ENCODE measurements at regions not wholly inside any gene's neighbourhood (a gene's known extent, or its start where the extent isn't known, plus 50 kb on each side); places are given as distances from the start of the nearest gene placed in this dataset.
"Not testable (repeated sequence)": the region's sequence is repeated elsewhere in the genome, so short reads cannot be mapped to it uniquely, and the experiment has no call there.

DNA sequence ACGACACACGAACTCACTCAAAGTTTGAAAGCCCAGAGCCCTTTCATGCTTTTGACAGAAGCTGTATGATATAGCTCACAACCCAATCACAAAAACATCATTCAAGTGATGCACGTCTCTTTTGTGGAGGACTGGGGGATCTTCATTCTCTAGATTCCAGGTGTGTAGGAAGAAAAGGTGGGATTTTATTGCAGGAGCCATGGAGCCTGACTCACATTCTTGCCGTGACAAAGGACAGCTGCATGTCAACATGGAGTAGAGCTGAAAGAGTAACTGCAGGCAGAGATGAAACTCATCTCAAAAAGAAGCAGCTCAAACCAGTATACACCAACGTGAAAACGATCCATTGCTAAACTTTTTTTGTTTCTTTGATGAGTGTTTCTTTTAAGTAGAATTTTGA is 50.9 kb upstream of the PDE1A start:
- no peak for DNase-seq (ENCODE audit: low read depth)

DNA sequence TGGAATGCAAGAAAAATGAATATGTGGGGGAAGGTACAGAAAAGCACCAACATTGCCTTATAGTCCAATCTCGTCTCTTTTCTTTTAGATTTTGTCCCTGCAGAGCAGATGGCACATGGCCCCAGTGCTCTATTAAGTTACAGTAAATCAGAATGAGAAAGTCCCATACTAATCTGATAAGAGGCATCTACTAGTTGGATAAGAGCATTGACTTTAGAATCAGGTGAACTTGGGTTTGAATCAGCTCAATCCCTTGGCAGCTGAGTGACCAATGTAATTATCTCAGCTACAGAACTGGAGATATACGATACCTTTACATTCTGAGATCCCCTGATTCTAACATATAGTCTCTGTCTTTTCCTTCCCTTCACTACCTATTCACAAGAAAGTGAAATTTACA is 54.8 kb upstream of the PDE1A start:
- DNase-seq (ENCODE audit: low read depth), result no peak

DNA sequence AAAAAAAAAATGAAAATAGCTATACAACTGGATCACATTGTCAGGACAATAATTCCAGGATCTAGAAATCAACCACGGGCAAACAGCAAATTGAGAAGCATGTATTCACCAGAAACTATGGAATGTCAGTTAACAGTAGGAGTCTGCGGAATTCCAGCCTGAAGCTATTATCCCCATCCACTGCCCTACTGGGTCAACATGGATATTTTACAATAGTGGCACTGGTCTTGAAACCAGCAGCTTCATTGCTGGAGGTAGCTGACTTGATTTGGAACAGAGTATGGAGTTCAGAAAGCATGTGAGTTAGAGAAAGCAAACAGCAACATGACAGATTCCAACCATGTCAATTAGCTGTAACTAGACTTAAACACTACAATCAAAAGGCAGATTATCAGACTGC is 55.7 kb upstream of the PDE1A start:
- no peak for DNase-seq (ENCODE audit: low read depth)

GRCh38 chr2:182496596-182496995 is 69.8 kb upstream of the PDE1A start:
- no peak for DNase-seq (ENCODE audit: low read depth)

DNA sequence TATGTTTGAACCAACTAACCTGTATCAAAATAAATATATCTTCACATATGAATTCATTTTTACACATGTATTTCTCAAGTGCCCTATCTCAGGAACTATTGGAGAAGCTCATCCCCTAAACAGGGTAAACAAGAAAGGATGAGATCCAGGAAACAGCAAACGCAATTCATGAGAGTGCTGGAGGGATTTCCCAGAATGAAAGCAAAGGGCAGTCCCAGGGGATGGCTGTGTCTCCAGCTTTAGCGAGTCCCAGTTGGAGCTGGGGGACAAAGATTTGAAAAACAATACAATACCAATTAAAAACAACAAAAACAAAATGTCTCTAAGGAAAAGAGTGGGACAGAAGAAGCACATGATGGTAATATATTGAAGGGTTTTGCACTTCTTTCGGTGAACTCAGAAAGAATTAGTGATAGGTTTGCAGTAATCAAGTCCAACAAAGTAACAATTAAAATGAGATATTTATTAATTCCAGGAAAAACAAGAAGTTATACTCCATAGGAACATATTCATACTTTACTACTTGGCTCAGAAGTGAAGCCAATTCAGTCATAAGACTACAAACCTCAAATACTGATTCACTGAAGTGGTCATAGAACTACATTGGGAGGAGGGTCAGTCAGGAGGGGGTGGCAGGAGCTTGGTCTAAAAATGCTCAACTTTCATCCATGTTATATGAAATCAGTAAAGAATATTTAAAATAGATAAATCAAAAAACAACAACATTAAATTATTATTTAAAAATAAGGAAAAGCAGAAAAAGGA is 73.1 kb upstream of the PDE1A start:
- no peak for DNase-seq (ENCODE audit: low read depth)

- DNase-seq (ENCODE audit: low read depth), result no peak
These were observed 77.0 kb upstream of the PDE1A start for GRCh38 chr2:182503886-182504285.

GRCh38 chr2:182504903-182505302 is 78.1 kb upstream of the PDE1A start:
- DNase-seq (ENCODE audit: low read depth), result peak; percentile 68

DNA sequence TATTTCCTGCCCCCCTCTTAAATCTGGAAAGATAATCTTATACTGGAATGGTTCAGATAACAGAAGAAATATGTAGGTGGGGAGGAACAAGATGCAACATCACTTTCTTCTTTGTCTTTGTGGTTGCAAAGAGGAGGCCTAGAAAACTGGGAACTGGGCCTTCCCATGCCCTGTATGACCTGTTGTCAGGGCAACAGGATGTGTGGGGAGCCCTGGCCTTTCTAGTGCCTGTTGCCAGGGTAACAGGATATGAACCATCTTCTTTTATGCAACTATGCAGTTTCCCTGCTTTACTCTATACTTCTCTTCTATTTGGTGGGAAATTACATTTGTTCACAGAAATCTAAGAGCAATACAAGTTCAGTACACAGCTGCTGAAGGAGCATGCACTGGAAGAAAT is 79.8 kb upstream of the PDE1A start:
- no peak for DNase-seq (ENCODE audit: low read depth)

DNA sequence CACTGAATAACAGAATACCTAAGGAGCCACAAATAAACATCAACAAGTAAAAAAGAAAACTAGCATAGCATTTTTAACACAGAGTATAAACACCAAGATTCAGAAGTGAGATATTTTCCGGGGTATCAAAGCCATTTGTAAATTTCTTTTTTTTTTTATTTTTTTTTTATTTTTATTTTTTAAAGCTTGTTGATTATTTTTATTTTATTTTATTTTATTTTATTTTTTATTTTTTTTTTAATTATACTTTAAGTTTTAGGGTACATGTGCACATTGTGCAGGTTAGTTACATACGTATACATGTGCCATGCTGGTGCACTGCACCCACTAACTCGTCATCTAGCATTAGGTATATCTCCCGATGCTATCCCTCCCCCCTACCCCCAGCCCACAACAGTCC is 81.7 kb upstream of the PDE1A start:
- DNase-seq (ENCODE audit: low read depth), result not testable (repeated sequence)

DNA sequence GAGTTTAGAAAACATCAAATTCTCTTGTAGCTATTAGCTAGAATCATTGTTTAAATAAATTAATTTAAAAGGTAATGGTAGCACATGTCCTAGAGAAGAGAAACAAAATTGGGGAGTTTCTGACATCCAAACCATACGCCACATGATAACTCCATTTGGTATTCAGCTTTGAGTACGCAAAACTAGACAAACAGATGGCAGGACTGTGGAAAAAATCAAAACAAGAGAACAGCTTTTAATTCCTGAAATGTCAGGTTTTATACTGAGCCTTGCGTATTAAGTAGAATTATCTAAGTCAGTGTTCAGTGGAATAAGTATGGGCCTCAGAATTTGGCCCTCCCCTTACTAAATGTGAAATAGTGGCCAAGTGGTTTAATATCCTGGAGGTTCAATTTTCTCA is 82.4 kb upstream of the PDE1A start:
- no peak for DNase-seq (ENCODE audit: low read depth)

- DNase-seq (ENCODE audit: low read depth), result no peak
These were observed 94.9 kb upstream of the PDE1A start for GRCh38 chr2:182521453-182522404.

- no peak for DNase-seq (ENCODE audit: low read depth)
These were observed 95.6 kb upstream of the PDE1A start for GRCh38 chr2:182522405-182522896.

DNA sequence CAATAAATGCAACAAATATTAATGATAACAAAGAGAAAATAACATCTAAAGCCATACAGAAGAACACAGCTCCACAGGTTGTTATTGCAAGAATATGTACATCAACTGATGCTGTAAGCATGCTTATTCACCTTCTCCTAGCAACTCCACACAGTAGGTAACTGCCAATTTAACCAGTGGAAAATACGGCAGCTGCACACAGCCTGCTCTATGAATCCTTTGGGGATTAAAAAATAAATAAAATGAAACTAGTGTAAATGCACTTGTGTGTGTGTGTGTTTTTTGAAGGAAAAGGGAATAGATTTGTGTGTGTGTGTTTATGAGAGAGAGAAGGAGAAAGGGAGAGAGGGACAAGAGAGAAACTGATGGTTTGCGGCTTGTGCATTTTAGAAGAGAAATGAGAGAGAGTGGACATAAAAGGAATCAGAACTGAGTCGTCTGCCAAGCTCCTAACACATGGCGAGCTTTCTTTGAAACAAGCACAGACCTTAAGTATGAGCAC is 96.2 kb upstream of the PDE1A start:
- DNase-seq (ENCODE audit: low read depth), result no peak

- no peak for DNase-seq (ENCODE audit: low read depth)
These were observed 103.8 kb upstream of the PDE1A start for GRCh38 chr2:182530636-182531035.

DNA sequence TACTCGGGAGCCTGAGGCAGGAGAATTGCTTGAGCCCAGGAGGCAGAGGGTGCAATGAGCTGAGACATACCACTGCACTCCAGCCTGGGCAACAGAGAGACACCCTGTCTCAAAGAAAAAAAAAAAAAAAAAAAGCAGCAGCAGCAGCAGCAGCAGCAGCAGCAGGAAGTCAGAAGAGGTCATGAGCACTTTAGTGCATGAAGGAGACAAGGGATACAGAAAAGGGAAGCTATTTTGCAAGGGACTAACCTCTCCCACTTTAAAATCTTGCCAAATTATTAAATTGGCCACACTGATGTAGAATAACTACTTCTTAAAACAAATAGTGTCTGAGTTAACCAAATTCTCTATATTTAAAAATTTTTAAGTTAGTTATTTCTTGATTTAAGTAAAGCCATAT is 113.4 kb upstream of the PDE1A start:
- DNase-seq (ENCODE audit: low read depth), result no peak

DNA sequence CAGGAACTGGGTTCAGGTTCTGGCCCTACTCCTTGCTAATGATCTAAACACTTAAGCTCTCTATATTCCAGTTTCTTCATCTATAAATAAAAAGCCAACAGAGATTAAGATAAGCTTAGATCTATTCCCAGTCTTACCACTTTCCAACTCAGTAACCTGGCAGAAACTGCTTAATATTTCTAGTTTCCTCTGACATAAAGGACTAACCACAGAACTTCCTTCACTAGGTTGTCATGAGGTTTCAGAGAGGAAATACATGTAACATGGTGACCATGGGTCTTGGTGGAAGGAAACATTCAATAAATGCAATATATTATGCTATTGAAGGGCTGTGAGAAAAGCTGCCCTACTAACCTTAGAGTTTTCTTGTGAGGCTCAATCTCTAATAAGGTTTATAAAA is 114.4 kb upstream of the PDE1A start:
- no peak for DNase-seq (ENCODE audit: low read depth)

GRCh38 chr2:182542501-182543258 is 115.8 kb upstream of the PDE1A start:
- no peak for DNase-seq (ENCODE audit: low read depth)

DNA sequence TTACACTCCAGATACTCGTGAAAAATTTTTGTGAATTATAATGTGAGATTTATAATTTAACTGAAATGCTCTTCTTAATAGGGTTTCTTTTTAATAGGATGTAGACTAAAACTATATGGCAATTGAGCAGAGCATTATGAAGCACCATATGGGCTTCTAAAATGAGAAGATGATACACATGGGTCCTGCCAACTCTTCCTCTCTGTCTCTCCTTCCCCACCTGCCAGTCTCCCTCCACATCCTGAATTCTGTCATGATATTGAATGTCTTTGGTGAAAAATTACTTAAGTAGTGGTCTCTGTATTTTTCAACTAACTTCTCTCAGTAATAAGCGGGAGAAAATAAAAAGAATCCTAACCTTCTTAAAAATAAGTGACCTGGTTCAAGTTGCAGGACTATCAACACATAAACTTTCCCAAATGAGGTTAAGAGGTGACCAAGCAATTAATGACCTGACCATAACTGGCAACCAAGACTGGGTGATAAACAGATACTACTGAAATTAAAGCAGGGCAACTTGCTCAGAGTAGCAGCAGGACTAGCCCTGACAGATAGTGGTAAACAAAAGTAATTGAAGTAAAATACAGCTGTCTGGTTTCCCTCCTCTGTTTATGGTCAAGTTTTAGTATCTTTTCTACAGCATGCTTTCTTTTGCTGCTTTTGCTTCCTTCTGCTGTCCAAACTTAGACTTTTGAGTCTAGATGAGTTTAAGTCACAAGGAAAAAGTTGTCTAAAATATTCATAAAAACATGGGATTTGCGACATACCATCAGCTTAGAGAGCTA is 117.1 kb upstream of the PDE1A start:
- DNase-seq (ENCODE audit: low read depth), result no peak

DNA sequence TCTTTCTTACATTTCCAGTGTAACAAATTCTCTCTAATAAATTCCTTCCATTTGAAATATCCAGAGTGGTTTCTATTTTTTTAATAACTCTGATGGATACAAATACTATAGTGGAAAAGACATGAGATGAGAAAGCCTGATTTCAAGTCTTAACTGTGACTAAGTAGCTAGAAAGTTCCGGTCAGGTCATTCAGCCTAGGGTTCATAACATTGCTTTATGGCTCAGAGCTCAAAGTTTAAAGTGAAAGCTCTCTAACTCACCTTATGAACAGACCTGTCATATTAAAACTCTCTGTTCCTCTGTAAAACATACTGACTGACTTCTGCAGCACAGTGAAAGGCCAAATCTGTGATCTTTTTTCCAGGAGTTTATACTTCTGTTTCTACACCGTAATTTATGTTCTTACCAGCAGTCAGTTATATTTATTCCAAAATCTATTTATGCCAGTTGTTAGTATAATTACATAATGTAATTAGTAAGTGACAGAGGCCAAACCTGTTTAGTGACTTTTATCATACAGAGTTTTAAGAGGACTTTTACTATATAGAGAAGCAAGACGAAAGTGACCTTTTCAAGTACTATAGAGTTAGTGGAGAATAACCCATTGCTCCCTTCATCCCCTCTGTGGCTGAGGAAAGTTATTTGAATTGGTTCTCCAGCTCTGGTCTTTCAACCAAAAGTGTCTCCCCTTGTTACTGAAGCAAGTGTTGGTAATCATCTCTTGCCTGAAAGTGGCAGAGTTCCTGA is 118.8 kb upstream of the PDE1A start:
- DNase-seq (ENCODE audit: low read depth), result no peak
